ENCODE measurements at regions not wholly inside any gene's neighbourhood (a gene's known extent, or its start where the extent isn't known, plus 50 kb on each side); places are given as distances from the start of the nearest gene placed in this dataset.

DNA sequence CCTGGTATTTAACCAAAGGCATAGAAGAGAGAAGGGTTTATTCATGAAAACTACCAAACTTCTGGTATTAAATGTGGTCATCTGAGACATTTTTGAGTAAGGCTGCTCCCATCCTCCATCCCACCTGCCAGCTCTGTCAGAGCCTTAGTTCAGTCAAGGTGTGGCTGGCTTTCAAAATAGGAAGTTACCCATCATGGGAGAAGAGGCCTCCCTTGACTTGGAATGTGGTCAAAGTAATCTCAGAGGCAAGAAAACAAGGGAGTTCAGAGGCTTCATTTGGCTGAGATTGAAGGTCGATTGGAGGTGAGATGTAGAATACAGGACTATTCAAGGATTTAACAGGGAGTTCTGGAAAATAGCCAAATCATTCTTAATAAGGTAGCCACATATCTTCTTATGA lies 540.4 kb upstream of the ARRDC4 start:
- no TSS peak for BruUV-seq (replicated peaks)

More for the DNA sequence above, 540.4 kb upstream of the ARRDC4 start:
- in situ Hi-C loops (cut with MboI), result no loop called here
- no peak for ATAC-seq
- ChIA-PET POLR2A (no interaction called here), CTCF (ENCODE audit: low intra/inter-chr PET ratio) (no interaction called here)
- Histone ChIP-seq H3K4me1 (replicated peaks in 1 of 2; ENCODE audit: control insufficient read depth in 2 of 2, insufficient read depth in 2 of 2, low read length in 2 of 2) (no peaks in the 10 kb centered on the region), H3K9ac (ENCODE audit: insufficient read depth in 1 of 2, low read depth in 2 of 2, low read length in 2 of 2) (no peak overlapping the region), H3K4me2 (ENCODE audit: insufficient read depth, low read length) (no peak overlapping the region), H2AFZ (ENCODE audit: low read depth, low read length) (no peak overlapping the region), H3K27ac (ENCODE audit: extremely low read depth, low read depth, low read length) (no peak overlapping the region), H4K20me1 (replicated peaks; ENCODE audit: control insufficient read depth, insufficient read depth, low read length) (no peaks in the 10 kb centered on the region), H3K9me3 (replicated peaks; ENCODE audit: control insufficient read depth, insufficient read depth, low read depth, low read length) (no peaks in the 10 kb centered on the region), H3K9me1 (ENCODE audit: control insufficient read depth, insufficient read depth, low read length) (no peaks in the 10 kb centered on the region), H3K4me3 (no peak overlapping the region), H3K27me3 (ENCODE audit: control insufficient read depth in 2 of 2, insufficient read depth in 2 of 2, low read length in 2 of 2) (no peaks in the 10 kb centered on the region), H3K36me3 (ENCODE audit: control insufficient read depth, insufficient read depth, low read length) (no peaks in the 10 kb centered on the region), H3K79me2 (ENCODE audit: control insufficient read depth, insufficient read depth, low read length) (no peaks in the 10 kb centered on the region)
- WGBS (ENCODE audit: insufficient coverage, low coverage, missing lambda C conversion rate), result 0% methylated on average over 1 of the region's 1 CpG
- FAIRE-seq, result no peak
- no peak for DNase-seq (ENCODE audit: extremely low read depth in 1 of 4, low spot score in 3 of 4)
- no peak for TF ChIP-seq ASH1L (IDR thresholded peaks at IDR 0.05; ENCODE audit: borderline replicate concordance, low read depth, partially characterized antibody)
- TF ChIP-seq, protein P1, sequence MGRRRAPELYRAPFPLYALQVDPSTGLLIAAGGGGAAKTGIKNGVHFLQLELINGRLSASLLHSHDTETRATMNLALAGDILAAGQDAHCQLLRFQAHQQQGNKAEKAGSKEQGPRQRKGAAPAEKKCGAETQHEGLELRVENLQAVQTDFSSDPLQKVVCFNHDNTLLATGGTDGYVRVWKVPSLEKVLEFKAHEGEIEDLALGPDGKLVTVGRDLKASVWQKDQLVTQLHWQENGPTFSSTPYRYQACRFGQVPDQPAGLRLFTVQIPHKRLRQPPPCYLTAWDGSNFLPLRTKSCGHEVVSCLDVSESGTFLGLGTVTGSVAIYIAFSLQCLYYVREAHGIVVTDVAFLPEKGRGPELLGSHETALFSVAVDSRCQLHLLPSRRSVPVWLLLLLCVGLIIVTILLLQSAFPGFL (CRISPR knock-in tag; IDR thresholded peaks at IDR 0.05), result no peak
- no peak for TF ChIP-seq FOSL1 (tag; conservative IDR thresholded peaks at IDR 0.05)
- no peak for TF ChIP-seq ILK (tag; IDR thresholded peaks at IDR 0.05; ENCODE audit: borderline replicate concordance, low read depth)
- TF ChIP-seq, protein P2, sequence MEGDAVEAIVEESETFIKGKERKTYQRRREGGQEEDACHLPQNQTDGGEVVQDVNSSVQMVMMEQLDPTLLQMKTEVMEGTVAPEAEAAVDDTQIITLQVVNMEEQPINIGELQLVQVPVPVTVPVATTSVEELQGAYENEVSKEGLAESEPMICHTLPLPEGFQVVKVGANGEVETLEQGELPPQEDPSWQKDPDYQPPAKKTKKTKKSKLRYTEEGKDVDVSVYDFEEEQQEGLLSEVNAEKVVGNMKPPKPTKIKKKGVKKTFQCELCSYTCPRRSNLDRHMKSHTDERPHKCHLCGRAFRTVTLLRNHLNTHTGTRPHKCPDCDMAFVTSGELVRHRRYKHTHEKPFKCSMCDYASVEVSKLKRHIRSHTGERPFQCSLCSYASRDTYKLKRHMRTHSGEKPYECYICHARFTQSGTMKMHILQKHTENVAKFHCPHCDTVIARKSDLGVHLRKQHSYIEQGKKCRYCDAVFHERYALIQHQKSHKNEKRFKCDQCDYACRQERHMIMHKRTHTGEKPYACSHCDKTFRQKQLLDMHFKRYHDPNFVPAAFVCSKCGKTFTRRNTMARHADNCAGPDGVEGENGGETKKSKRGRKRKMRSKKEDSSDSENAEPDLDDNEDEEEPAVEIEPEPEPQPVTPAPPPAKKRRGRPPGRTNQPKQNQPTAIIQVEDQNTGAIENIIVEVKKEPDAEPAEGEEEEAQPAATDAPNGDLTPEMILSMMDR (IDR thresholded peaks at IDR 0.05 in 2 of 3, conservative IDR thresholded peaks at IDR 0.05 in 1 of 3; ENCODE audit: insufficient read depth in 2 of 3, low read depth in 1 of 3, low read length in 3 of 3), result no peak
- no peak for TF ChIP-seq MEF2A (IDR thresholded peaks at IDR 0.05; ENCODE audit: control insufficient read depth, low read depth, low read length)
- TF ChIP-seq ZNF586 (CRISPR knock-in tag; conservative IDR thresholded peaks at IDR 0.05), result no peak
- TF ChIP-seq NR1H2 (CRISPR knock-in tag; IDR thresholded peaks at IDR 0.05), result no peak
- TF ChIP-seq RBM22 (IDR thresholded peaks at IDR 0.05; ENCODE audit: low read depth, low read length, poor library complexity, severe bottlenecking), result no peak
- TF ChIP-seq HMG20A (CRISPR knock-in tag; conservative IDR thresholded peaks at IDR 0.05), result no peak
- TF ChIP-seq MECOM (CRISPR knock-in tag; IDR thresholded peaks at IDR 0.05), result no peak
- TF ChIP-seq TARDBP (IDR thresholded peaks at IDR 0.05), result no peak
- TF ChIP-seq ZNF785 (CRISPR knock-in tag; IDR thresholded peaks at IDR 0.05), result no peak
- TF ChIP-seq, protein P3, sequence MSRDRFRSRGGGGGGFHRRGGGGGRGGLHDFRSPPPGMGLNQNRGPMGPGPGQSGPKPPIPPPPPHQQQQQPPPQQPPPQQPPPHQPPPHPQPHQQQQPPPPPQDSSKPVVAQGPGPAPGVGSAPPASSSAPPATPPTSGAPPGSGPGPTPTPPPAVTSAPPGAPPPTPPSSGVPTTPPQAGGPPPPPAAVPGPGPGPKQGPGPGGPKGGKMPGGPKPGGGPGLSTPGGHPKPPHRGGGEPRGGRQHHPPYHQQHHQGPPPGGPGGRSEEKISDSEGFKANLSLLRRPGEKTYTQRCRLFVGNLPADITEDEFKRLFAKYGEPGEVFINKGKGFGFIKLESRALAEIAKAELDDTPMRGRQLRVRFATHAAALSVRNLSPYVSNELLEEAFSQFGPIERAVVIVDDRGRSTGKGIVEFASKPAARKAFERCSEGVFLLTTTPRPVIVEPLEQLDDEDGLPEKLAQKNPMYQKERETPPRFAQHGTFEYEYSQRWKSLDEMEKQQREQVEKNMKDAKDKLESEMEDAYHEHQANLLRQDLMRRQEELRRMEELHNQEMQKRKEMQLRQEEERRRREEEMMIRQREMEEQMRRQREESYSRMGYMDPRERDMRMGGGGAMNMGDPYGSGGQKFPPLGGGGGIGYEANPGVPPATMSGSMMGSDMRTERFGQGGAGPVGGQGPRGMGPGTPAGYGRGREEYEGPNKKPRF (IDR thresholded peaks at IDR 0.05; ENCODE audit: low read depth, low read length), result no peak
- TF ChIP-seq, protein P4, sequence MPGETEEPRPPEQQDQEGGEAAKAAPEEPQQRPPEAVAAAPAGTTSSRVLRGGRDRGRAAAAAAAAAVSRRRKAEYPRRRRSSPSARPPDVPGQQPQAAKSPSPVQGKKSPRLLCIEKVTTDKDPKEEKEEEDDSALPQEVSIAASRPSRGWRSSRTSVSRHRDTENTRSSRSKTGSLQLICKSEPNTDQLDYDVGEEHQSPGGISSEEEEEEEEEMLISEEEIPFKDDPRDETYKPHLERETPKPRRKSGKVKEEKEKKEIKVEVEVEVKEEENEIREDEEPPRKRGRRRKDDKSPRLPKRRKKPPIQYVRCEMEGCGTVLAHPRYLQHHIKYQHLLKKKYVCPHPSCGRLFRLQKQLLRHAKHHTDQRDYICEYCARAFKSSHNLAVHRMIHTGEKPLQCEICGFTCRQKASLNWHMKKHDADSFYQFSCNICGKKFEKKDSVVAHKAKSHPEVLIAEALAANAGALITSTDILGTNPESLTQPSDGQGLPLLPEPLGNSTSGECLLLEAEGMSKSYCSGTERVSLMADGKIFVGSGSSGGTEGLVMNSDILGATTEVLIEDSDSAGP (CRISPR knock-in tag; IDR thresholded peaks at IDR 0.05), result no peak
- no peak for TF ChIP-seq ZNF644 (tag; IDR thresholded peaks at IDR 0.05; ENCODE audit: low read depth)
- intact Hi-C loops (cut with micrococcal nuclease), result no loop called here

Data from K562 (cell line).